ENCODE measurements at regions not wholly inside any gene's neighbourhood (a gene's known extent, or its start where the extent isn't known, plus 50 kb on each side); places are given as distances from the start of the nearest gene placed in this dataset.

DNA sequence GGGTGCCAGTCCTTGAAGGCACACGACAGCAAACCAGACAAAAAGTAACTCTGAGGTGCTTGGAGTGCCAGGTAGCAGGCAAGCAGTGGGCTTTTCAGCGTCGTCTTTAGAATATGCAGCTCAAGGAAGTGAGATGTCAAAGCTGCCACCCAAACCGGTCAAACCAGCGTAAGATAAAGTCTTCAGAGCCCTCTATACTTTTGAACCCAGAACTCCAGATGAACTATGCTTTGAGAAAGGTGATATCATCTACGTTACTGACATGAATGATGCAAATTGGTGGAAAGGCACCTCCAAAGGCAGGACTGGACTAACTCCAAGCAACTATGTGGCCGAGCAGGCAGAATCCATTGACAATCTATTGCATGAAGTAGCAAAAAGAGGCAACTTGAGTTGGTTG lies 95.9 kb downstream of the TBX3 start:
- H2AFZ ChIP-seq (ENCODE audit: low read length): no peak overlapping the region
- H3K27me3 ChIP-seq (ENCODE audit: insufficient read depth, low read length, poor library complexity, severe bottlenecking): no peaks in the 10 kb centered on the region
- H3K36me3 ChIP-seq (ENCODE audit: insufficient read depth, low read length): no peaks in the 10 kb centered on the region
- H3K9ac ChIP-seq (ENCODE audit: low read depth, low read length, poor library complexity, severe bottlenecking): no peak overlapping the region
- no peak overlapping the region for H3K4me2 ChIP-seq (ENCODE audit: low read depth, low read length, poor library complexity, severe bottlenecking)
- H3K79me2 ChIP-seq (ENCODE audit: insufficient read depth, low read length): no peaks in the 10 kb centered on the region
- H3K9me2 ChIP-seq (replicated peaks; ENCODE audit: low read depth, low read length): no peaks in the 10 kb centered on the region
- H3F3A ChIP-seq (ENCODE audit: low read depth): no peaks in the 10 kb centered on the region
- H4K20me1 ChIP-seq (ENCODE audit: insufficient read depth, low read length, poor library complexity, severe bottlenecking): no peaks in the 10 kb centered on the region
- TF ChIP-seq, protein P1, sequence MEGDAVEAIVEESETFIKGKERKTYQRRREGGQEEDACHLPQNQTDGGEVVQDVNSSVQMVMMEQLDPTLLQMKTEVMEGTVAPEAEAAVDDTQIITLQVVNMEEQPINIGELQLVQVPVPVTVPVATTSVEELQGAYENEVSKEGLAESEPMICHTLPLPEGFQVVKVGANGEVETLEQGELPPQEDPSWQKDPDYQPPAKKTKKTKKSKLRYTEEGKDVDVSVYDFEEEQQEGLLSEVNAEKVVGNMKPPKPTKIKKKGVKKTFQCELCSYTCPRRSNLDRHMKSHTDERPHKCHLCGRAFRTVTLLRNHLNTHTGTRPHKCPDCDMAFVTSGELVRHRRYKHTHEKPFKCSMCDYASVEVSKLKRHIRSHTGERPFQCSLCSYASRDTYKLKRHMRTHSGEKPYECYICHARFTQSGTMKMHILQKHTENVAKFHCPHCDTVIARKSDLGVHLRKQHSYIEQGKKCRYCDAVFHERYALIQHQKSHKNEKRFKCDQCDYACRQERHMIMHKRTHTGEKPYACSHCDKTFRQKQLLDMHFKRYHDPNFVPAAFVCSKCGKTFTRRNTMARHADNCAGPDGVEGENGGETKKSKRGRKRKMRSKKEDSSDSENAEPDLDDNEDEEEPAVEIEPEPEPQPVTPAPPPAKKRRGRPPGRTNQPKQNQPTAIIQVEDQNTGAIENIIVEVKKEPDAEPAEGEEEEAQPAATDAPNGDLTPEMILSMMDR (conservative IDR thresholded peaks at IDR 0.05; ENCODE audit: low read length): no peak
- TF ChIP-seq EZH2phosphoT487 (IDR thresholded peaks at IDR 0.05; ENCODE audit: borderline replicate concordance): no peak
- no peak overlapping the region for H3K4me3 ChIP-seq (ENCODE audit: low read length, poor library complexity, severe bottlenecking)
- no peaks in the 10 kb centered on the region for H3K4me1 ChIP-seq (ENCODE audit: insufficient read depth, low read length, poor library complexity, severe bottlenecking)
- peaks cover 7% of the 10 kb centered on the region; the same call in 1 of the 2 replicates for H3K9me3 ChIP-seq (ENCODE audit: insufficient read depth, low read depth, low read length)

DNA sequence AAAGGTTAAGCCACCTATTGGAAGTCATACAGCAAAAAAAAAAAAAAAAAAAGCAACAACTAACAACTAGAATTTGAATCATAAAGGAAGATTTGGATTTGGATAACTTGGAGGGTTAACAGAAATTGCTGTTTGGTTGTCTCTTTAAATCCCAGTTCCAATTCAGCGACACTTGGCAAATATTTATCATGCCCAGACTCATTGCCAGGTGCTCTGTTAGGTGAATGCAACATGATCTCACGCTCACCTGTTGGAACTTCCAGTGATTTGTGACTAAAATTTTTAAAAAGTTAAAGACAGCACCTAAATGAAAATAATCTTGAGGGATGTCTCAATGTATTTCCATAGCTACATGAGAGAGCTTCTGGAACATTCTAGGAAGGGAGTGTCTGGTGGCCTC lies 103.7 kb downstream of the TBX3 start:
- no peak overlapping the region for H3K4me3 ChIP-seq (ENCODE audit: low read length, poor library complexity, severe bottlenecking)
- no peaks in the 10 kb centered on the region for H3K79me2 ChIP-seq (ENCODE audit: insufficient read depth, low read length)
- H3K4me2 ChIP-seq (ENCODE audit: low read depth, low read length, poor library complexity, severe bottlenecking): no peak overlapping the region
- no peaks in the 10 kb centered on the region for H3K9me2 ChIP-seq (replicated peaks; ENCODE audit: low read depth, low read length)
- no peaks in the 10 kb centered on the region for H3F3A ChIP-seq (ENCODE audit: low read depth)
- no peaks in the 10 kb centered on the region for H3K4me1 ChIP-seq (ENCODE audit: insufficient read depth, low read length, poor library complexity, severe bottlenecking)
- no peak overlapping the region for H2AFZ ChIP-seq (ENCODE audit: low read length)
- no peaks in the 10 kb centered on the region for H3K9me3 ChIP-seq (ENCODE audit: insufficient read depth, low read depth, low read length)
- TF ChIP-seq, protein P1 (conservative IDR thresholded peaks at IDR 0.05; ENCODE audit: low read length): no peak
- TF ChIP-seq EZH2phosphoT487 (IDR thresholded peaks at IDR 0.05; ENCODE audit: borderline replicate concordance): no peak
- no peaks in the 10 kb centered on the region for H3K36me3 ChIP-seq (ENCODE audit: insufficient read depth, low read length)
- H3K27me3 ChIP-seq (ENCODE audit: insufficient read depth, low read length, poor library complexity, severe bottlenecking): no peaks in the 10 kb centered on the region
- H3K9ac ChIP-seq (ENCODE audit: low read depth, low read length, poor library complexity, severe bottlenecking): no peak overlapping the region
- no peaks in the 10 kb centered on the region for H4K20me1 ChIP-seq (ENCODE audit: insufficient read depth, low read length, poor library complexity, severe bottlenecking)

DNA sequence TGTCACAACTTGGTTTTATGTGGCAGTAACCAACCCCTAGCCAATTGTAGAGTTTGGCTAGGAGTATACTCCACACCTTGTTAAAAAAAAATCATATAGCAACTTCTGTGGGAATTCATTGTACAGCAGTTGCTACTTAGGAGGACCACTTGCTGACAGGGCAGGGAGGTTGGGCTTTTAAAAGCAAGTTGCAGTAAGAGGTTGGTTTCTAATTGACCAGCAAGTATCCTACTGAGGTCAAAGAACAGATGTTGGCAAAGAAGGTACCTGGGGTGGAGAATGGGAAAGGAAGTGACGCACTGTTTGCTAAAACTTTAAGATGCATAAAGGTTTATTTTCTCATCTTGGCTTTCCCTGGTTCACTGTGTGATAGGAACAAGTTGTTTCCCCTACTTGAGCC lies 104.6 kb downstream of the TBX3 start:
- no peak overlapping the region for H3K4me2 ChIP-seq (ENCODE audit: low read depth, low read length, poor library complexity, severe bottlenecking)
- no peaks in the 10 kb centered on the region for H3K9me3 ChIP-seq (ENCODE audit: insufficient read depth, low read depth, low read length)
- H4K20me1 ChIP-seq (ENCODE audit: insufficient read depth, low read length, poor library complexity, severe bottlenecking): no peaks in the 10 kb centered on the region
- TF ChIP-seq, protein P1 (conservative IDR thresholded peaks at IDR 0.05; ENCODE audit: low read length): no peak
- TF ChIP-seq EZH2phosphoT487 (IDR thresholded peaks at IDR 0.05; ENCODE audit: borderline replicate concordance): no peak
- no peaks in the 10 kb centered on the region for H3K79me2 ChIP-seq (ENCODE audit: insufficient read depth, low read length)
- H3K4me1 ChIP-seq (ENCODE audit: insufficient read depth, low read length, poor library complexity, severe bottlenecking): no peaks in the 10 kb centered on the region
- no peak overlapping the region for H3K9ac ChIP-seq (ENCODE audit: low read depth, low read length, poor library complexity, severe bottlenecking)
- H3K4me3 ChIP-seq (ENCODE audit: low read length, poor library complexity, severe bottlenecking): no peak overlapping the region
- H2AFZ ChIP-seq (ENCODE audit: low read length): no peak overlapping the region
- no peaks in the 10 kb centered on the region for H3K27me3 ChIP-seq (ENCODE audit: insufficient read depth, low read length, poor library complexity, severe bottlenecking)
- H3F3A ChIP-seq (ENCODE audit: low read depth): no peaks in the 10 kb centered on the region
- H3K36me3 ChIP-seq (ENCODE audit: insufficient read depth, low read length): no peaks in the 10 kb centered on the region
- H3K9me2 ChIP-seq (replicated peaks; ENCODE audit: low read depth, low read length): no peaks in the 10 kb centered on the region

Data from Loucy (cell line).